ENCODE measurements at regions not wholly inside any gene's neighbourhood (a gene's known extent, or its start where the extent isn't known, plus 50 kb on each side); places are given as distances from the start of the nearest gene placed in this dataset.

- Histone ChIP-seq H3T11ph (ENCODE audit: low read length) (no peak overlapping the region), H2BK120ac (ENCODE audit: low read depth, low read length, poor library complexity, severe bottlenecking) (no peak overlapping the region), H3K18ac (ENCODE audit: insufficient read length, low read depth, low read length) (no peak overlapping the region), H3K23me2 (ENCODE audit: insufficient read length, low read depth, low read length, poor library complexity, severe bottlenecking) (no peaks in the 10 kb centered on the region), H3K79me1 (ENCODE audit: insufficient read depth, low read depth, low read length, poor library complexity, severe bottlenecking) (no peaks in the 10 kb centered on the region), H2BK15ac (ENCODE audit: low read depth, low read length) (no peak overlapping the region), H3K4me2 (ENCODE audit: insufficient read depth, insufficient read length, low read length) (no peak overlapping the region), H2BK20ac (ENCODE audit: low read depth, low read length, poor library complexity, severe bottlenecking) (no peak overlapping the region), H2BK12ac (ENCODE audit: insufficient read length, low read depth, low read length) (no peak overlapping the region), H3K14ac (ENCODE audit: insufficient read depth, low read length) (no peak overlapping the region), H3K4ac (ENCODE audit: low read depth, low read length) (no peak overlapping the region), H4K5ac (ENCODE audit: insufficient read length, low read depth, low read length) (no peak overlapping the region), H3K56ac (ENCODE audit: insufficient read length, low read depth, low read length) (no peak overlapping the region), H3K9me3 (ENCODE audit: control insufficient read depth, low read depth, low read length) (no peaks in the 10 kb centered on the region), H3K79me2 (ENCODE audit: insufficient read depth, low read length) (no peaks in the 10 kb centered on the region), H3K23ac (ENCODE audit: insufficient read length, low read depth, low read length) (no peak overlapping the region), H3K4me1 (ENCODE audit: insufficient read depth, low read length) (no peaks in the 10 kb centered on the region), H2AK5ac (ENCODE audit: insufficient read length, low read length) (no peak overlapping the region), H2BK5ac (ENCODE audit: insufficient read length, low read length) (no peak overlapping the region), H4K20me1 (ENCODE audit: control insufficient read depth, insufficient read depth, insufficient read length) (no peaks in the 10 kb centered on the region), H3K27ac (ENCODE audit: insufficient read length, low read depth, low read length) (no peak overlapping the region), H4K91ac (ENCODE audit: insufficient read length, low read depth, low read length) (no peak overlapping the region), H3K9ac (ENCODE audit: extremely low read depth, insufficient read length, low read length) (no peak overlapping the region), H3K27me3 (ENCODE audit: insufficient read depth, low read length) (no peaks in the 10 kb centered on the region), H2AFZ (ENCODE audit: low read length) (no peak overlapping the region), H4K8ac (replicated peaks; ENCODE audit: insufficient read length, low read depth, low read length) (no peak overlapping the region)
- no peak for TF ChIP-seq CTCF (conservative IDR thresholded peaks at IDR 0.05)
- Mint-ChIP-seq H3K27ac (no peak overlapping the region), H3K27me3 (ENCODE audit: low read depth) (peaks cover 5% of the 10 kb centered on the region; the same call in 1 of the 2 replicates), H3K9me3 (peaks cover 0 to 3% of the 10 kb centered on the region in 2 experiments; a peak in 1 of 5 replicates), H3K36me3 (ENCODE audit: insufficient read depth in 1 of 3, low read depth in 3 of 3) (peaks cover 0 to 3% (median 0%) of the 10 kb centered on the region in 3 experiments; a peak in 2 of 7 replicates), H3K4me1 (no peaks in the 10 kb centered on the region), H3K4me3 (no peak overlapping the region)
- no peak for DNase-seq
These were observed 260.6 kb downstream of the TFAP2A start for GRCh38 chr6:10154251-10154650.

Measured in H9 (cell line).